OCI-LY1 (cell line): ENCODE measurements at regions not wholly inside any gene's neighbourhood (a gene's known extent, or its start where the extent isn't known, plus 50 kb on each side); places are given as distances from the start of the nearest gene placed in this dataset.

ENCODE experiments used
- EZH2 ChIP-seq: fragments of 200-600 bp; sonication (generic), shearing (Covaris generic); IDR thresholded peaks from 2 replicates; pipeline ENCODE4 v1.8.0; 2017; ENCODE audit warnings: borderline replicate concordance, mixed run types, mild to moderate bottlenecking, antibody characterized with exemption, low read length, moderate library complexity, mixed read lengths
- TF ChIP-seq, protein P1 (sequence below): fragments of 200-600 bp; sonication (generic), shearing (Covaris generic); IDR thresholded peaks from 2 replicates; pipeline ENCODE4 v1.5.1; 2017; ENCODE audit warnings: mild to moderate bottlenecking, antibody characterized with exemption, low read length, moderate library complexity, mixed read lengths

DNA sequence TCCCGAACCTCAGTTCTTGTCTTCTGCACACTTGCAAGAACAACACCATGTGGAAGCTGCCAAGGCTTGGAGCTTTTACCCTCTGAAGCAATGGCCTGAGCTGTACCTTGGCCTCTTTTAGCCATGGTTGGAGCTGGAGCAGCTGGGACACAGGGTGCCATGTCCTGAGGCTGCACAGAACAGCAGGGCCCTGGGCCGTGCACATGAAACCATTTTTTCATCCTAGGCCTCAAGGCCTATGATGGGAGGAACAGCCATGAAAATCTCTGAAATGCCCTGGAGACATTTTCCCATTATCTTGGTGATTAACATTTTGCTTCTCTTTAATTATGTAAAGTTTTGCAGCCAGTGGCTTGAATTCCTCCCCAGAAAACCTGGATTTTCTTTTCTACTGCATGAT, 817.8 kb upstream of the CXADR start:
- no peak for TF ChIP-seq EZH2
- TF ChIP-seq, protein P1, sequence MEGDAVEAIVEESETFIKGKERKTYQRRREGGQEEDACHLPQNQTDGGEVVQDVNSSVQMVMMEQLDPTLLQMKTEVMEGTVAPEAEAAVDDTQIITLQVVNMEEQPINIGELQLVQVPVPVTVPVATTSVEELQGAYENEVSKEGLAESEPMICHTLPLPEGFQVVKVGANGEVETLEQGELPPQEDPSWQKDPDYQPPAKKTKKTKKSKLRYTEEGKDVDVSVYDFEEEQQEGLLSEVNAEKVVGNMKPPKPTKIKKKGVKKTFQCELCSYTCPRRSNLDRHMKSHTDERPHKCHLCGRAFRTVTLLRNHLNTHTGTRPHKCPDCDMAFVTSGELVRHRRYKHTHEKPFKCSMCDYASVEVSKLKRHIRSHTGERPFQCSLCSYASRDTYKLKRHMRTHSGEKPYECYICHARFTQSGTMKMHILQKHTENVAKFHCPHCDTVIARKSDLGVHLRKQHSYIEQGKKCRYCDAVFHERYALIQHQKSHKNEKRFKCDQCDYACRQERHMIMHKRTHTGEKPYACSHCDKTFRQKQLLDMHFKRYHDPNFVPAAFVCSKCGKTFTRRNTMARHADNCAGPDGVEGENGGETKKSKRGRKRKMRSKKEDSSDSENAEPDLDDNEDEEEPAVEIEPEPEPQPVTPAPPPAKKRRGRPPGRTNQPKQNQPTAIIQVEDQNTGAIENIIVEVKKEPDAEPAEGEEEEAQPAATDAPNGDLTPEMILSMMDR = no peak
